GM04503 (cell line): ENCODE measurements at regions not wholly inside any gene's neighbourhood (a gene's known extent, or its start where the extent isn't known, plus 50 kb on each side); places are given as distances from the start of the nearest gene placed in this dataset.

Experiments used
- DNase-seq: peaks from one replicate; pipeline ENCODE4 v3.0.0-alpha.2; 2012; ENCODE audit warnings: low read depth

- no peak for DNase-seq
Observed at GRCh38 chr2:136373841-136374240, 255.9 kb upstream of the CXCR4 start.

GRCh38 chr2:136373029-136373428 is 255.1 kb upstream of the CXCR4 start:
- no peak for DNase-seq

- DNase-seq = no peak
Observed at GRCh38 chr2:136363900-136364299, 246.0 kb upstream of the CXCR4 start.

- DNase-seq = no peak
Observed at GRCh38 chr2:136363470-136363869, 245.5 kb upstream of the CXCR4 start.

- no peak for DNase-seq
Observed at GRCh38 chr2:136362676-136363390, 244.9 kb upstream of the CXCR4 start.

GRCh38 chr2:136361521-136361920 is 243.6 kb upstream of the CXCR4 start:
- DNase-seq = no peak

- no peak for DNase-seq
Observed at GRCh38 chr2:136360790-136361189, 242.8 kb upstream of the CXCR4 start.

- no peak for DNase-seq
Observed at GRCh38 chr2:136359121-136359965, 241.4 kb upstream of the CXCR4 start.

GRCh38 chr2:136358576-136358975 is 240.6 kb upstream of the CXCR4 start:
- DNase-seq = no peak

- DNase-seq = no peak
Observed at GRCh38 chr2:136357007-136357380, 239.0 kb upstream of the CXCR4 start.

GRCh38 chr2:136356125-136357006 is 238.4 kb upstream of the CXCR4 start:
- no peak for DNase-seq

GRCh38 chr2:136351684-136352083 is 233.7 kb upstream of the CXCR4 start:
- DNase-seq = no peak

- no peak for DNase-seq
Observed at GRCh38 chr2:136347981-136348380, 230.0 kb upstream of the CXCR4 start.

- no peak for DNase-seq
Observed at GRCh38 chr2:136344339-136344738, 226.4 kb upstream of the CXCR4 start.

GRCh38 chr2:136342138-136342537 is 224.2 kb upstream of the CXCR4 start:
- DNase-seq = no peak

- DNase-seq = no peak
Observed at GRCh38 chr2:136334967-136335366, 217.0 kb upstream of the CXCR4 start.

GRCh38 chr2:136332436-136333095 is 214.6 kb upstream of the CXCR4 start:
- no peak for DNase-seq

GRCh38 chr2:136331226-136331625 is 213.3 kb upstream of the CXCR4 start:
- no peak for DNase-seq

- no peak for DNase-seq
Observed at GRCh38 chr2:136328207-136328795, 210.4 kb upstream of the CXCR4 start.

GRCh38 chr2:136327162-136327852 is 209.4 kb upstream of the CXCR4 start:
- no peak for DNase-seq

- DNase-seq = no peak
Observed at GRCh38 chr2:136325844-136326331, 207.9 kb upstream of the CXCR4 start.
